HUES6 (cell line): ENCODE measurements at regions not wholly inside any gene's neighbourhood (a gene's known extent, or its start where the extent isn't known, plus 50 kb on each side); places are given as distances from the start of the nearest gene placed in this dataset.
"Not testable (repeated sequence)": the region's sequence is repeated elsewhere in the genome, so short reads cannot be mapped to it uniquely, and the experiment has no call there.

Experiments
- H3K27ac ChIP-seq: 2 replicates; pipeline ENCODE4 v1.7.0; 2013; ENCODE audit warnings: low read depth, mild to moderate bottlenecking, low read length, inconsistent platforms
- H3K27me3 ChIP-seq: 2 replicates; pipeline ENCODE4 v1.6.1; 2013; ENCODE audit warnings: low read length; ENCODE audit not compliant: control insufficient read depth, insufficient read depth
- H3K36me3 ChIP-seq: 2 replicates; pipeline ENCODE4 v1.6.1; 2013; ENCODE audit warnings: low read length; ENCODE audit not compliant: control insufficient read depth, insufficient read depth
- H3K4me1 ChIP-seq: 2 replicates; pipeline ENCODE4 v1.6.1; 2013; ENCODE audit warnings: low read length; ENCODE audit not compliant: control insufficient read depth, insufficient read depth
- H3K4me3 ChIP-seq: 2 replicates; pipeline ENCODE4 v1.5.1; 2013; ENCODE audit warnings: low read depth, low read length
- H3K9ac ChIP-seq: one replicate; pipeline ENCODE4 v1.6.1; 2013; ENCODE audit warnings: mild to moderate bottlenecking, low read length
- H3K9me3 ChIP-seq: 2 replicates; pipeline ENCODE4 v1.6.1; 2013; ENCODE audit warnings: low read depth, low read length; ENCODE audit not compliant: control insufficient read depth, insufficient read depth

GRCh38 chr4:118504927-118505326 lies 152.1 kb upstream of the PRSS12 start:
- H3K27me3 ChIP-seq = not testable (repeated sequence)

DNA sequence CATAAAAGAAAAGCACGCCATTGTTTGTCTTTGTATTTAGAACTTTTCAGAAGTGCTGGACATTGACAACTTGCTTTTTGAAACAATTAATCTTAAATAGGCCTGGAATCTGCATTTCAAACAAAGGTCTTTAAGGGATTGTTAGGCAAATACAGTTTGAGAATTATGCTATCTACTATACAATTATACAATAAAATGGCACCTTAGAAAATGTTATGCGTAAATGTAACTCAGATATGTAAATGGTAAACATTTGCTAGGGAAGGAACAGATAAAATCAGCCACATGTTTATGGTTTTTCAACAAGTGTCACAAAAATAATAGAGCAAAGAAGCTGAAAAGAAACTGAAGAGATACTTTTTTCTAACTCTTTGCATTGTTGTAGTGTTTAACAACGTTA lies 152.7 kb upstream of the PRSS12 start:
- not testable (repeated sequence) for H3K4me1 ChIP-seq, H3K36me3 ChIP-seq, H3K9ac ChIP-seq, H3K27ac ChIP-seq, H3K9me3 ChIP-seq, H3K4me3 ChIP-seq, H3K27me3 ChIP-seq

More at GRCh38 chr4:118504927-118505326, 152.1 kb upstream of the PRSS12 start:
- not testable (repeated sequence) for H3K4me1 ChIP-seq, H3K4me3 ChIP-seq, H3K27ac ChIP-seq, H3K9ac ChIP-seq, H3K9me3 ChIP-seq, H3K36me3 ChIP-seq

GRCh38 chr4:118512870-118513269 lies 160.1 kb upstream of the PRSS12 start:
- not testable (repeated sequence) for H3K9me3 ChIP-seq, H3K27me3 ChIP-seq, H3K36me3 ChIP-seq, H3K9ac ChIP-seq, H3K27ac ChIP-seq, H3K4me3 ChIP-seq, H3K4me1 ChIP-seq

GRCh38 chr4:118514332-118514731 lies 161.5 kb upstream of the PRSS12 start:
- not testable (repeated sequence) for H3K9me3 ChIP-seq, H3K27ac ChIP-seq, H3K27me3 ChIP-seq, H3K4me1 ChIP-seq, H3K9ac ChIP-seq, H3K4me3 ChIP-seq, H3K36me3 ChIP-seq

GRCh38 chr4:118516107-118516506 lies 163.3 kb upstream of the PRSS12 start:
- H3K36me3 ChIP-seq, H3K27ac ChIP-seq, H3K27me3 ChIP-seq, H3K9ac ChIP-seq, H3K4me1 ChIP-seq, H3K4me3 ChIP-seq, H3K9me3 ChIP-seq: not testable (repeated sequence)

DNA sequence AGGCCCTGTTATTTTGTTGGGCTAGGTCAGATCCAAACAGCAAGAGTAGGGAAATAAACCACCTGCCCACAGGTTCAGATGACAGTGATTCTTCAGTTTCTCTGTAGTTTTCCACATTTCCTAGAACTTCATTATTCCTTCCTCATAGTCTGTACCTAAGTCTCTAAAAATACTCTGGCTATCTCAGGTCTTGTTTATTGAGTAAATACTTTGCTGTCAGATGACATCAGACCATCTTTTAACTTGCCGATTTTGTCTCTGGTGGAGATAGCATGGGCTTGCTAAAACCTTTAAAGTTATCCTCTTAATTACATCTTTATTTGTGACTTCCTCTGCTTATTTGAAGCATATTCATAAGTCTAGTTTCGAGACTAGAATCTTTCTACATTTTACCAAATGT lies 155.1 kb upstream of the METTL14 start:
- not testable (repeated sequence) for H3K9me3 ChIP-seq, H3K9ac ChIP-seq, H3K4me1 ChIP-seq, H3K4me3 ChIP-seq, H3K27me3 ChIP-seq, H3K27ac ChIP-seq, H3K36me3 ChIP-seq

GRCh38 chr4:118531947-118532346 lies 153.2 kb upstream of the METTL14 start:
- H3K27ac ChIP-seq, H3K4me3 ChIP-seq, H3K36me3 ChIP-seq, H3K9ac ChIP-seq, H3K27me3 ChIP-seq, H3K4me1 ChIP-seq, H3K9me3 ChIP-seq: not testable (repeated sequence)

GRCh38 chr4:118535788-118536187 lies 149.4 kb upstream of the METTL14 start:
- not testable (repeated sequence) for H3K4me1 ChIP-seq, H3K27ac ChIP-seq, H3K9me3 ChIP-seq, H3K27me3 ChIP-seq, H3K4me3 ChIP-seq, H3K36me3 ChIP-seq, H3K9ac ChIP-seq

DNA sequence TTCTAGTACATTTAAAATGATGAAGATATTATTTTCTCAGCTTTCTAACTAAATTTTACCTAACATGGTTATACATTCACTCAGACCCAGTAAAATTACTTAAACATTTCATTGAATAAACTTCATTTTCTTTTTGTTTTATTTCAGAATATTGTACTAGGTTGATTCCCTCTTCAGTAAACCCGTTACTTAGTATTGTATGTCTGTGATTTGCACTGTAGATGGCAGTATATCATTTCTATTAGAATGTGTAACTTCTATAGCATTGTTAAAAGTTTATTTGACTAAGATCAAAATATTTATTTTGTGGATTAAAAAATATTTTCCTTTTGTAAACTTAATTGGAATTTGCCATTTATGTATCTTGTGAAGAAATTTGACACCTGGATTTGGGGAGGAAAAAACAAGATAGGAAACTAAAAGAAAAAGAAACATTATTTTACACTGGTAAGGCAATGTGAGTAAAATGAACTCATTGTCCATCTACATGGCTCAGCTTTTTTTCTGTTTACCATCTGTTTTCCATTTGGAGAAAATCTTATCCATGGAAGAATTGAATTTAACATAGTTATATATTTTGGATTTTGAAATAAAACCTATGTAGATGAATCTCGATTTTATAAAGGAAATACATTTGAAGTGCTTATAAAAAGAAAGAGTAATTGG lies 145.6 kb upstream of the METTL14 start:
- H3K9me3 ChIP-seq, H3K27ac ChIP-seq, H3K4me3 ChIP-seq: not testable (repeated sequence)

GRCh38 chr4:118556576-118556975 lies 128.6 kb upstream of the METTL14 start:
- not testable (repeated sequence) for H3K4me3 ChIP-seq, H3K36me3 ChIP-seq, H3K27me3 ChIP-seq, H3K9ac ChIP-seq, H3K9me3 ChIP-seq, H3K27ac ChIP-seq, H3K4me1 ChIP-seq

More for the DNA sequence above, 145.6 kb upstream of the METTL14 start:
- H3K9ac ChIP-seq, H3K36me3 ChIP-seq, H3K4me1 ChIP-seq, H3K27me3 ChIP-seq: not testable (repeated sequence)

GRCh38 chr4:118557298-118557851 lies 127.8 kb upstream of the METTL14 start:
- H3K9me3 ChIP-seq = no peaks in the 10 kb centered on the region
- H3K4me3 ChIP-seq = no peak overlapping the region

DNA sequence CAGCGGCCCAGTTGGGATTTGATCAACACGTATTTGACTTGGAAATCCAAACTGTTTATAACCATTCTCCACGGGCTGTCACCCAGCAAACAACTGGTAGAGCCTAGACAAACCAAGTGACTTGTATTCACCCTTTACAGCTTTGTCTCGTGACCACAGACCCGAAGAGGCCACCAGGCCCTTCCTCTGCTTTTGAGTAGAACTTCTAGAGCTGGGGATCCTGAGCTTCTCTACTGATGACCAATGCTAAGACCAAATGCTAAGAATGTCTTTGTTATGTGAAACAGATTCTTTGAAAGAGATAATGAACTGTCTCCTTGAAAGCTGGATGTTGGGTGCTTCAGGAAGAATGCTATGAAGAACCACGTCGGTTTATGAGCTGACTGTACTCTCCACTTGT lies 127.0 kb upstream of the METTL14 start:
- not testable (repeated sequence) for H3K27ac ChIP-seq, H3K9ac ChIP-seq, H3K27me3 ChIP-seq, H3K4me3 ChIP-seq, H3K36me3 ChIP-seq, H3K4me1 ChIP-seq, H3K9me3 ChIP-seq

More at GRCh38 chr4:118557298-118557851, 127.8 kb upstream of the METTL14 start:
- no peaks in the 10 kb centered on the region for H3K4me1 ChIP-seq
- no peaks in the 10 kb centered on the region for H3K36me3 ChIP-seq
- H3K9ac ChIP-seq = no peak overlapping the region
- H3K27me3 ChIP-seq = no peaks in the 10 kb centered on the region
- H3K27ac ChIP-seq = no peak overlapping the region
